Left cardiac atrium (tissue), 4 donors: ENCODE measurements at regions not wholly inside any gene's neighbourhood (a gene's known extent, or its start where the extent isn't known, plus 50 kb on each side); places are given as distances from the start of the nearest gene placed in this dataset.

Experiments used
- ATAC-seq, 2 donors: fragments of 200-7000 bp; cut with Tn5 transposase; one replicate each; pipeline ENCODE4 v1.9.1; 2020; ENCODE audit warnings: mild to moderate bottlenecking in 2 of 2, moderate library complexity in 2 of 2
- DNase-seq: peaks from one replicate; pipeline ENCODE4 v3.0.0-alpha.2; 2020
- intact Hi-C, 2 donors: fragments of 100-400 bp; cut with DNase I; formaldehyde crosslinking; loops; one replicate each; pipeline versions ENCODE4 v1.14.1 to v1.15.1; 2022 to 2023
- donor health status: DM: no; HTN: yes; CAD: no.
- donor health status: DM: no; HTN: yes; CAD: no; lungs with severe emphysema.
- donor health status: DM: yes; HTN: yes; CAD: no.
- donor health status: Dilated cardiomyopathy.

DNA sequence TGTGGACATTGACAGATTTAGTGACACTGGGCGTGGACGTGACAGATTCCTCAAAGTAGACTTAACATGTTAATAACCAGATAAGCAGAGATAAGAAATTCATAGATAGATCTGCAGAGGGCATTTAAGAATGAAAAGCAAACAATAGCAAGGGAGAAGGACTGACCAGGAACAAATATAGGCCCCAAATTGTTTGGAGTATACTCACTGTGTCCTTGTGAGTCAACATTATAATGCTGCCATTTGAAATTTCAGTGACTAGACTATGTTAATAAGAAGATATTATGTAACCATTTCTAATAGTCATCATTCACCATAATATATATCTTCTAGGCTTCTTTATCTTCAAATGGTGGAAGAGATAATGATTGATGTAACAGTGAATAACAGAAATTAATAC, 78.1 kb upstream of the SLC38A11 start:
- ATAC-seq, result no peak
- DNase-seq, result no peak
- intact Hi-C loops, result no loop called here

DNA sequence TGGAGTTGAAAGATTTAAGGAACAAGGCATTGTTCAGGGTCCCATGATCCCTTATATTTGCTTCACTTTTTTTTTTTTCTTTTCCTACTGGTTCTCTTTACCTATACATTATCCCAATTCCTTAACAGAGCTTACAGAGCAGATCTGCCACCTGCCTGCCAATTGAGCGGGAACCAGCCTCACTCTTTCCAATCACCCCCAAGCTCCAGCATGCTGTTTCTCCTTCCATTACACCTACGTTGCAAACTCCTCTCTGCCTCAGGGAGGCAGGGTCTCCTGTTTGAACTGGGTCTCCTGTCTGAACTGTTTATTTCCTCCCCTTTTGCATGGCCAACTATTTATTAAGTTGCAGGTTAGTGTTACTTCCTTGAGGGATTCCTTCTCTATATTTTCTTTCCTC, 77.2 kb upstream of the SLC38A11 start:
- DNase-seq, result no peak
- intact Hi-C loops, result no loop called here
- no peak for ATAC-seq

DNA sequence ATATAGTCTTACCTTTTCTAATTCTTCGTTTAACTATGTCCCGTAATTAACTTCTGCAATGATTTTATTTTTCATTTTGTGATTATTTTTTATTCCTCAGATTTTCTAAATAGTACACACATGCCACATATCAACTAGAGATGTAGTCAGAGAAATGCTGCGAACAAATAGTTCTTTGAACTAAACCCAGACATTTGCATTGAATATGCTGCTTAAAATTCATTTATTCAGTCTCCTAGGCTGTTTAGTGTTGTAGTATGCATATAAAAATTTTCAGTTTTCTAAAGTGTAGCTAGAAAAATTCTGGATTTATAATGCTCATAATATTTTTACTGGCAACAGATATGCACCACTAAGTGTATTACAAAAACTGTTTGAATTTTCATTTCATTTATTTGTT, 68.9 kb upstream of the SLC38A11 start:
- no peak for ATAC-seq

DNA sequence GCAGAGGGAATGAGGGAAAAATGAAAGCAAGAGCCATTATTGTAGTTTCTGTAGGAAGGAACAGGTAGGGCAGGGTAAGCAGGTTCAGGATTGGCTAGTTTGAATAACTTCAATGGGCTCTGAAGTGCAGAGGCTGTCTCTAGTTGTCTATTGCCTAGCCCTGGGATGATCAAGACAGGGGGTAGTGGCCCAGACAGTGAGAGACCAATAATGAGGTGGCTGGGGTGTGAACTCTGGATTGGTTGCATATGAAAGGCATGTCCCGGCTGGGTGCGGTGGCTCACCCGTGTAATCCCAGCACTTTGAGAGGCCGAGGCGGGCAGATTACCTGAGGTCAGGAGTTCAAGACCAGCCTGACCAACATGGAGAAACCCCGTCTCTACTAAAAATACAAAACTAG, 67.5 kb upstream of the SLC38A11 start:
- intact Hi-C loops, result no loop called here
- DNase-seq, result no peak
- no peak for ATAC-seq

More for the DNA sequence above, 68.9 kb upstream of the SLC38A11 start:
- no peak for DNase-seq
- intact Hi-C loops, result no loop called here

DNA sequence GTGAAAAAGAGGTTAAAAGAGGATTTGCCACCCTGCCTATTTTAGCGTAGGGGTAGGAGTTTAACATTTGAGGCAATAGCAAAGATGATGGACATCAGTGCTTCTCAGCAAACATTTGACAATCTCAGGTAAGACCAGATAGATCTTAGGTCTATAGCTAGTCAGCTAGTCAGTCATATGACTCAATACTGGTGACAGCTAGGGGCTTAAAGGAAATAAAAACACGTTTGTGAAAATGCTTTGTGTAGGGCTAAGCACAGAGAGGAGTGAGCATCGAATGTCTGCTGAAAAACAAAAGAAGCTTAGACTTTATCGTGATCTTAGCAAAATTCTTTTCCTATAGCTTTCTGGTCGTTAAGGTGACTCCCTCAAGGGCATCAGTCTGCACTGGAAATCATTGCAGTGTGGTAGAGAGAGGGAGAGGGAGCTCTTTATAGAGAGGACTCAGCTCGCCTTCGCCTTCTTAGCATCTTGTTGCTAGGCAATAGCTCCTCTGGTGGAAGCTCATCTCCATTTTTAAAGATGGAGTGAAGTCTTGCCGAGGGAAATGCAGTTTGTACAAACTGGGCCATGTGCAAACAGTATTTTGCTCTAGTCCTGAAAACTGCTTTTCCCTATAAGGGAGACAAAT, 62.8 kb upstream of the SLC38A11 start:
- DNase-seq, result no peak
- ATAC-seq, result no peak
- intact Hi-C loops, result loop anchor here (1.0 to 10.0 kb wide), 2 partner anchors 186 to 187 kb away; partner anchors contain the start of gene SCN3A (in 2 of the 2)

DNA sequence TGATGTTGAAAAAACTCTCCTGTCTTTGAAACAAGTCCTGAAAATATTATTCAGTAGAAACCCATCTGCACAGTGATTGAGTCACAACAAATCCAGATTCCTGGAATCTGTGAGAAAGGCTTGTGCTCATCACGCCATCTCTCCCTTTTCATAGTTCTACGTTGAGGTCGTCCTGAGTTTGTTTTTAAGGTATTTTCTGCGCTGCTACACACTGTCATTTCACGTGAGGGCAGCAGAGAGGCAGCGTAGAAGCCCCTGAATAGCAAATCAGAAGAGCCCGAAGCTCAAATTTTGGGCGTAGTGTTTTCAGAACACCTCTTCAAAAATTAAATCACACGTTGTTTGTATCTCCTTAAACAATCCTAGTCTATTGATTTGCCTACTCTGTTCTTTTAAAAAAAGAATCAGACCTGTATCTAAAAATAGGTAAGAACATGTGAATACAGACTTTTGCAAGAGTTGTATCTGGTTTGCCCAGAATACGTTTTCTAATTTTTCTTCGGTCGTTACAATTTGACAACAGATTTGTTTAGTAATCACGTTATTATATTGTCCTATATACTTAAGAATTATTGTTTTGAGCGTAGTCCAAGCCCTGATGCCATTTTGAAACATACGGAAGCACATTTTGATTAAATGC, 61.6 kb upstream of the SLC38A11 start:
- DNase-seq (no peak), ATAC-seq (peak; percentile 59 to 73)
- intact Hi-C loops, result loop anchor here (1.0 to 10.0 kb wide), 2 partner anchors 187 to 188 kb away; partner anchors contain the start of gene SCN3A (in 2 of the 2)

DNA sequence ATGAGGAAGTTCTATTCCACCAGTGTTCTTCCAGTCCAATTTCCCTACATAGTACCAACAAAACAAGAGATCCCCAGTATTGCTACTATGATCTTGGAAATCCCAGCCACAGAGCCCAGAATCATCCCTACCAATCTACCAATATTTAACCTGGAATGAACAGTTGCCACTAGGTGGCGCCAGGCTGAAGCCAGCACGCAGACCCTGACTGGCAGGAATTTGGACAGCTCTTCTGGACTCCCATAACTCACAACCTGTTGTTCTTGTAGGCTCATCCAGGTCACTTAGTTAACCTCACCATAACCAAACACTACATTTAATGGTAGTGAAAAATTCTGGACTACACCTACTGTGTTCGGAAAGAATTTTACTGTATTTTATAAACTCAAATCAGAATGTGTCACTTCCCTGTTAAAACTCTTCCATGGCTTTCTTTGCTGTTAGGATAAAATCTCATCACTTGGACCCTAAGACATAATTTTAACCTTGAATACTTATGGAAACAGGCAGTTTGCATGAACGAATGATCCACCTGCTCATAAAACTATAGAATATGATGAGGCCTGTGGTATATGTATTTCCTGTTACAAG, 59.8 kb upstream of the SLC38A11 start:
- ATAC-seq (peak; percentile 75 to 81), DNase-seq (peak; percentile 64)
- intact Hi-C loops, result loop anchor here in 1 of 2 donors (10.0 kb wide), 1 partner anchor 190 kb away; the partner anchor contains the start of gene SCN3A

DNA sequence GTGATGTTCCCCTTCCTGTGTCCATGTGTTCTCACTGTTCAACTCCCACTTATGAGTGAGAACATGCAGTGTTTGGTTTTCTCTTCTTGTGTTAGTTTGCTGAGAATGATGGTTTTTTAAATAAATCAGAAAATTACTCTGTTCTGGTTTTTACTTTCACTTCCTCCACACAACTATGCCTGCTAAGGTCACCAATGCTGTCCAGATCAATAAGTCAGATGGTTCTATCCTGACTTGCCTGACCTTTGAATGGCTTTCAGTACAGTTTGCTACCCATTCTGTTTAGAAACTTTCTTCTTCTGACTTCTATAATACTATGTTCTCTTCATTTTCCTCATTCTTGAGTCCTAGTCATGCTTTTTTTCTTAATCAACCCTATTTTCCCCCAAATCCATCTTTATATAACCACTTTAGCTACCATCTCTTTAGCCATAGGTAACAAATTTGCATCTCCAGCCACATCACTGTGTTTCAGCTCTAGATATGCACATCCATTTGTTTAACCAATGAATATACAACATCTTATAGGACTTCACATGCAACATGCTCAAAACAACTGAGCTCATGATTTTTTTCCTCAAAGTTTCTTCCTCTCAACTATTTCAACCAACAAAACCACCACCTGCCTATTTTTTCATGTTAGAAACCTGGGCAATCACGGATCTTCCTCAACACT, 58.8 kb upstream of the SLC38A11 start:
- intact Hi-C loops, result loop anchor here (5.0 to 10.0 kb wide), 2 partner anchors 191 to 278 kb away; partner anchors contain the start of gene SCN3A (in 1 of the 2)
- ATAC-seq (no peak), DNase-seq (no peak)

DNA sequence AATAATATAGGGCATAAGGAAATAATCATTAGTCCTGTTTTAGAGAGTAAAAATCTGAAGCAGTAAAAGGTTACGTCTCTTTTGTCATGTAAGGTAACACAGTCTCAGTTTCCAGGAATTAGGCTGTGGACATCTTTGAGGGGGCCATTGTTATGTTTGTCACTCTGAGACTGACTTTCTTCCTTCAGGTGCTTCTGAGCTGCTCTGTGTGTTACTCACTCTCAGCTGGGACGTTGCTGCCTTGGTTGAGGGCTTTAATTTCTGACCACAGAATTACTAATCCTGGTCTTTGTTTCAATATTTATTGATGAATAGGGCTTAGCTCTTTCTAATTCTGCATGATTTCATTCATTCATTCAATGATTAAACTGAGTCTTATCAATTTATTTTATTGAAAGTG, 55.9 kb upstream of the SLC38A11 start:
- DNase-seq, result no peak
- ATAC-seq, result no peak
- intact Hi-C loops, result loop anchor here (5.0 to 10.0 kb wide), 2 partner anchors 194 to 281 kb away; partner anchors contain the start of gene SCN3A (in 1 of the 2)

DNA sequence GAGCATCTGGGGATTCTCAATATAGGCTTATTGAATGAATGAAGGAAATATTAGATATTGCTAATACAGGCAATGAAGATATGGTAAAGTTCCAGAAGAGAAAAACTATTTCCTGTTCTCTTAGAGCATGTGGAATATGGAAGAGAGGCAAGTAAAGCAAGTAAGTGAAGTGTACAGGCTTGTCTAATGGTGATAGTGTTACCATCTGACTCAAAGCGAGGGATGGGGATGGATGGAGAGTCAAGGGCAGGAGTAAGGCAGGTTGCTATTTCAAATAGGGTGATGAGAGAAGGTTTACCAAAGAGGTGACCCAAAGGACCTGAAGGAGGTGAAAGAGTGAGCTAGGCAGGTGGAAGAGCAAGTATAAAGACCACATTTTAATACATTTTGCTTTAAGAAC, 55.2 kb upstream of the SLC38A11 start:
- intact Hi-C loops, result loop anchor here (5.0 to 10.0 kb wide), 2 partner anchors 194 to 282 kb away; partner anchors contain the start of gene SCN3A (in 1 of the 2)
- DNase-seq, result no peak
- ATAC-seq, result no peak

DNA sequence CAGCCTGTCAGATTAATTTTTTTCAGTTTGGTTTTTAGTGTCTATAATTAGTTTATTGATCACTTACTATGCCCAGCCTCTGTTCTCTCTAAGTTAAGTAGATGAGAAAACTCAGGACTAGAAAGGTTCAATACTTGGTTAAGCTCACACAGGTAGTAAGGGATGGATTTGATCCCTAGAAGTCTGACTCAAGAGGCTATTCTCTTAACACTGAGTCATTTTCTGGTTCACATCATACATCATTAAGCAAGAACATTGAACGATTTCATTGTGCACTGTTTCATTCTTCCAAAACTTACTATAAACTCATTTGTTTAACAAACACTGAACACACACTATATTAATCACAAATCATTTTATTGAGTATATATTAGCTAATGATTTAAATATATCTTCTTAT, 54.1 kb upstream of the SLC38A11 start:
- intact Hi-C loops, result no loop called here
- ATAC-seq (peak in 1 of 2 donors; percentile 50), DNase-seq (no peak)

DNA sequence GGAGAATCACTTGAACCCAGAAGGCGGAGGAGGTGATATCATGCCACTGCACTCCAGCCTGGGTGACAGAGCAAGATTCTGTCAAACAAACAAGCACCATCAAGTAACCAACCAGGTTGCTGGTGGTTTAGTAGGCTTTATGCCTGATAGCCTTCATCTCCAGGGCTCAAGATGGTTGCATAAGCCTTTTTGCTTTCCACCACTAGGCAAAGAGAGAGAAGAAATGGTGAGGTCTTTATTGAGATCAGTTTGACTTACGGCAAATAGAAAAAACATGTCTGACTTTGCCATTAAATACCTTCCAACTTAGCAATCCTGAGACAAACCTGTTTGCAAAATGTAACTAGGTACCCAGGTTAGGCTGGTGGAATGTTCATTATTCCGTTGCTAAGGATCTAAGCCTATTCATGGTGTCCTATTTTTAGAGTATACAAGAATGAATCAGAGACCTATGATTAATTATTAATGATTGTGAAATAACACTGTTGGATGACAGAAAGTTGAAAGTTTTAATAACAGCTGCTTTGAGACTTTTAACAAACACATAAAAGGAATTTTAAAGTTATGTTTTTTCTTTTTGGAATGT, 53.5 kb upstream of the SLC38A11 start:
- intact Hi-C loops, result no loop called here
- DNase-seq (no peak), ATAC-seq (peak in 1 of 2 donors; percentile 88)

DNA sequence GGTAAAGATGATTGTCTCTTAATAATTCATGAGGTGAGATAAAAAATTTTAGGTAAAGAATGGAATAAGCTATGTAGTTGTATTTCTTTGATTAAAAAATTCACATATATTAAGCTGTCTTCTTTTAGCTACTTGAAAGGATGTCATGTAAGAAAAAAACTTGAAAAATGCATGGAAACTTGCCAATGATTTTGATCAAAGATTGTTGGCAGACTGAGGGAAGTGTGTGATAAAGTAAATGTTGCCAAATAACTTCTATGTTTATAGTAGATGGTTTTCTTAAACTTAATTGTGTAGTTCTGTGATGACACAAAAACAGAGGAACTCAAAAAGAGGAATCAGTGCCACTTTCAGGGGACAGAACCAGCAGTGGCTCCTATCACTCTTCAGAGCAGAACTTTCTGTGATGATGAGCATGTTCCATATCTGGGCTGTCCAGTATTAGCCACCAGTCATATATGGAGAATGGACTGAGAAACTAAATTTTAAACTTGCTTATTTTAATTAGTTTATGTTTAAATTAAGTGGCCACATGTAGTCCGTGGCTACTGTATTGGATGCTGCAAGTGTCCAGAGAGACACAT, 51.9 kb upstream of the SLC38A11 start:
- intact Hi-C loops, result no loop called here
- DNase-seq, result no peak
- no peak for ATAC-seq
